ENCODE measurements at regions not wholly inside any gene's neighbourhood (a gene's known extent, or its start where the extent isn't known, plus 50 kb on each side); places are given as distances from the start of the nearest gene placed in this dataset.

DNA sequence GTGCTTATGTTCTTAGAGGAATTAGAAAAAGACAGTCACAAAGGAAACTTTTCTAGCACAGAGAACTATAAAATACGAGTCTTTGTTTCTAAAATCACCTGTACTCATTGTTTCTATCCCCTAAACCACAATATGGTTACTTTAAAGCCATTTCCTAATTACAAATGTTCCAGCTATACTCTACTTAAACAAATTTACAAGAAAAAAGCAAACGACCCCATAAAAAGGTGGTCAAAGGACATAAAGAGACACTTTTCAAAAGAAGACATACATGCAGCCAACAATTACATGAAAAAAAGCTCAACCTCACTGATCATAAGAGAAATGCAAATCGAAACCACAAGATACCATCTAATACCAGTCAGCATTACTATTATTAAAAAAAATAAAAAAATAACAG is 447.3 kb downstream of the RAB28 start:
- H3K36me3 ChIP-seq (replicated peaks; ENCODE audit: insufficient read depth, low read length), result no peaks in the 10 kb centered on the region
- no peak overlapping the region for H3K9ac ChIP-seq (ENCODE audit: low read length)
- no peak overlapping the region for H3K4me3 ChIP-seq (ENCODE audit: low read length)
- no peak overlapping the region for H2AFZ ChIP-seq (ENCODE audit: low read length)
- no peak for DNase-seq
- H3K27me3 ChIP-seq (replicated peaks; ENCODE audit: insufficient read depth, low read length), result no peaks in the 10 kb centered on the region
- no peaks in the 10 kb centered on the region for H3K9me2 ChIP-seq (replicated peaks; ENCODE audit: insufficient read depth, low read length)
- TF ChIP-seq EZH2phosphoT487 (IDR thresholded peaks at IDR 0.05; ENCODE audit: low read length) (no peak), EZH2 (optimal IDR thresholded peaks at IDR 0.05; ENCODE audit: low read depth, low read length) (no peak), CTCF (IDR thresholded peaks at IDR 0.05; ENCODE audit: low read length) (no peak)
- no peaks in the 10 kb centered on the region for H3F3A ChIP-seq (ENCODE audit: insufficient read depth, low read length)
- H3K79me2 ChIP-seq (ENCODE audit: low read length), result no peaks in the 10 kb centered on the region
- H3K9me3 ChIP-seq (replicated peaks; ENCODE audit: insufficient read depth, low read length), result no peaks in the 10 kb centered on the region
- no peak overlapping the region for H3K4me2 ChIP-seq (ENCODE audit: low read depth, low read length)
- H3K4me1 ChIP-seq (ENCODE audit: low read length), result no peaks in the 10 kb centered on the region
- H3K27ac ChIP-seq (ENCODE audit: low read length), result no peak overlapping the region
- no peaks in the 10 kb centered on the region for H4K20me1 ChIP-seq (ENCODE audit: insufficient read depth, low read length)

GRCh38 chr4:13032936-13033335 is 451.2 kb downstream of the RAB28 start:
- no peaks in the 10 kb centered on the region for H3K9me3 ChIP-seq (replicated peaks; ENCODE audit: insufficient read depth, low read length)
- H3K4me3 ChIP-seq (ENCODE audit: low read length), result no peak overlapping the region
- no peaks in the 10 kb centered on the region for H4K20me1 ChIP-seq (ENCODE audit: insufficient read depth, low read length)
- no peak overlapping the region for H3K9ac ChIP-seq (ENCODE audit: low read length)
- H3K4me1 ChIP-seq (ENCODE audit: low read length), result no peaks in the 10 kb centered on the region
- no peaks in the 10 kb centered on the region for H3K79me2 ChIP-seq (ENCODE audit: low read length)
- H3K27me3 ChIP-seq (replicated peaks; ENCODE audit: insufficient read depth, low read length), result no peaks in the 10 kb centered on the region
- no peak overlapping the region for H3K27ac ChIP-seq (ENCODE audit: low read length)
- DNase-seq, result no peak
- H3F3A ChIP-seq (ENCODE audit: insufficient read depth, low read length), result no peaks in the 10 kb centered on the region
- no peak overlapping the region for H2AFZ ChIP-seq (ENCODE audit: low read length)
- H3K9me2 ChIP-seq (replicated peaks; ENCODE audit: insufficient read depth, low read length), result no peaks in the 10 kb centered on the region
- H3K36me3 ChIP-seq (replicated peaks; ENCODE audit: insufficient read depth, low read length), result no peaks in the 10 kb centered on the region
- TF ChIP-seq EZH2phosphoT487 (IDR thresholded peaks at IDR 0.05; ENCODE audit: low read length) (no peak), EZH2 (optimal IDR thresholded peaks at IDR 0.05; ENCODE audit: low read depth, low read length) (no peak), CTCF (IDR thresholded peaks at IDR 0.05; ENCODE audit: low read length) (no peak)
- H3K4me2 ChIP-seq (ENCODE audit: low read depth, low read length), result no peak overlapping the region

DNA sequence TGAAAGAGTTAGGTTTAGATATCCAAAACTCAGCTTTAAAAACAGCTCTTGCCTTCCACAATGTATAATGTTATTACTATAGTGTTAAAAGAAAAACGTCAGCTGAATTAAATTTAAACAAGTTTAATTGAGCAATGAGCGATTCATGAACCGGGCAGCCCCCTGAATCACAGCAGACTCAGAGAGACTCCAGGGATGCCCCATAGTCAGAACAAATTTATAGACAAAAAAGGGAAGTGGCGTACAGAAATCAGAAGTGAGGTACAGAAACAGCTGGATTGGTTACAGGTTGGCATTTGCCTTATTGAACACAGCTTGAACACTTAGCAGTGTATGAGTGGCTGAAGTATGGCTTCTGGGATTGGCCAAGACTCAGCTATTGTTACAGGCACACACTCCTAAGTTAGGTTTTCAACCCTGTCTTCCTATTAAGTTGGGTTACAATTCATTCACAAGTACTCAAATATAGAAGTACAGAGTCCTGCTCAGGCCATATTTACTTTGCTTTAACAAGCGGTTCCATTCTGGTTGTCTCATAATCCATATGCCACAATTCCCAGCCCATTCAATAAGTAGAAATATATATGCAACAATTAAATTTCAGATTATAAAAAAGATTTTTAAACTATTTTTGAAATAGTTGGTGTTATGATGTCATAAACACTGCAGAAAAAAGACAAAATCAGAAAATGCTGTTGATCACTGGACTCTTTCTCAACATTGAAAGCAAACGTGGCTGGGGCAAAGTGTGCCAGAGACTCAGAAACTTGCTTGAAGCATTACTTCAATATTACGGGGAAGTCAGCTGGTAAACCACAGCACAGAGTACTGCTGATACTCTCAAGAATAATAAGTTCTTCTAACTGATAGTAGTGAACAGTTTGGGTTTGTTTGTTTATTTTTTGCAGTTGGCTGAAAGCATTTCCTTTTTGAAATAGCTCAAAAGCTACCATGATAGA is 459.7 kb downstream of the RAB28 start:
- DNase-seq, result no peak
- no peak overlapping the region for H3K27ac ChIP-seq (ENCODE audit: low read length)
- H3K4me1 ChIP-seq (ENCODE audit: low read length), result no peaks in the 10 kb centered on the region
- H3K27me3 ChIP-seq (replicated peaks; ENCODE audit: insufficient read depth, low read length), result no peaks in the 10 kb centered on the region
- no peaks in the 10 kb centered on the region for H3K9me3 ChIP-seq (replicated peaks; ENCODE audit: insufficient read depth, low read length)
- H3K9ac ChIP-seq (ENCODE audit: low read length), result no peak overlapping the region
- H3K9me2 ChIP-seq (replicated peaks; ENCODE audit: insufficient read depth, low read length), result no peaks in the 10 kb centered on the region
- no peak overlapping the region for H3K4me3 ChIP-seq (ENCODE audit: low read length)
- no peaks in the 10 kb centered on the region for H3K36me3 ChIP-seq (replicated peaks; ENCODE audit: insufficient read depth, low read length)
- no peak for TF ChIP-seq CTCF (IDR thresholded peaks at IDR 0.05; ENCODE audit: low read length)
- TF ChIP-seq EZH2 (optimal IDR thresholded peaks at IDR 0.05; ENCODE audit: low read depth, low read length), result no peak
- TF ChIP-seq EZH2phosphoT487 (IDR thresholded peaks at IDR 0.05; ENCODE audit: low read length), result no peak
- H4K20me1 ChIP-seq (ENCODE audit: insufficient read depth, low read length), result no peaks in the 10 kb centered on the region
- no peak overlapping the region for H3K4me2 ChIP-seq (ENCODE audit: low read depth, low read length)
- no peak overlapping the region for H2AFZ ChIP-seq (ENCODE audit: low read length)
- no peaks in the 10 kb centered on the region for H3F3A ChIP-seq (ENCODE audit: insufficient read depth, low read length)
- no peaks in the 10 kb centered on the region for H3K79me2 ChIP-seq (ENCODE audit: low read length)
